HG02623 (cell line): ENCODE measurements at regions not wholly inside any gene's neighbourhood (a gene's known extent, or its start where the extent isn't known, plus 50 kb on each side); places are given as distances from the start of the nearest gene placed in this dataset.

ENCODE experiments used
- ATAC-seq: cut with Tn5 transposase; IDR thresholded peaks from one replicate; pipeline ENCODE4 v1.9.1; 2021; ENCODE audit warnings: moderate library complexity; ENCODE audit not compliant: unreplicated experiment

- ATAC-seq: no peak
These were observed 201.5 kb upstream of the S1PR3 start for GRCh38 chr9:88789785-88790184.

DNA sequence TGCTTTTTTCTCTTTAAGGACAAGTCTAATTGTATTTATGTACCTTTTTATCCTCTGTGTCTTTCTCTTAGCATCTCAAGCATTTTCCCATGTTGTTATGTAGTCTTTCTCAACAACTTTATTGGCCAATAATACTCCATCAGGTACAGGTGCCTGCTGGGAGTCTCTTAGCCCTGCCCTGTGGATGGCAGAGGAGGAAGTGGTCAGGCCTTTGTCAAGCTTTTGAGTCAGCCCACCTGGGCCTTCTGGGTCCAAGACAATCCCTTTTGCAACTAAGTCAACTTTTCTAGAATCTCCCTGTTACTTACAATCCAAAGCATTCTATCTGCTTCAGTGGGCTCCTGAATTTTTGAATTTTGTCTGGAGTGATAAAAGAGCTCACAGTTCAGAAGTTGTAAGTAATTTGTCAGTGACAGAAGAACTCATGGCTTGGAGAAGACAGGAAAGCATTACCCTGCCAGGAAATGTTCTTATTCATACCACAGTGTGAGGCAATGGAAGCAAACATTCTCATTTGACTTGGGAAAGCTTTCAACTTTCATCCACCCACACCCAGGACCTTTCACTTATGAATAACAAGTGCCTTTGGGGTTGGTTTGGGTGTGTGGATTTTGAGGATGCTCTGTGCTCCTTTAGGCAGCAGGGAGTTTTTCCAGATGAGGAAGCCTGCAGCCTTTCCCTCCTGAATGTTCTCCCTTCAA, 200.0 kb upstream of the S1PR3 start:
- ATAC-seq: no peak

GRCh38 chr9:88792502-88792901, 198.8 kb upstream of the S1PR3 start:
- ATAC-seq: no peak

GRCh38 chr9:88794100-88794499, 197.2 kb upstream of the S1PR3 start:
- ATAC-seq: no peak

GRCh38 chr9:88796947-88797346, 194.3 kb upstream of the S1PR3 start:
- no peak for ATAC-seq

DNA sequence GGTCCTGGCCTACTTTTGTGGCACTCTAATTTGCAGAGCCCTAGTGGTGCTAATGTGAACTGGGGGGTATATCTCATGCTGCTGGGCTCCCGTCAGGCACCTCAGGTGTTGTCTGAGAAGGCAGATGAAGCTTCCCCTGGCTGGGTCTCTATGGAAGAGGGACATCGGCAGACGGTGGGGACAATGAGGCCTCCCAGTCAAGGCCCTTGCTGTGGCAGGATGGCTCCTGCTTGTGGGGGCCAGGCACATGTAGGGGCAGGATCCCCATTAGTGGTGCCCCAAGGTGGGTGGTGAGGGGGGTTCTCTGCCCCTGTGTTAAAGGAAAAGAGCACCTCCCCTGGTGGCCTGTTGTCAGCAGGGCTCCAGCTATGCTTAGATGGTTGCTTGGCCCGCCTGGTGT, 192.8 kb upstream of the S1PR3 start:
- no peak for ATAC-seq

DNA sequence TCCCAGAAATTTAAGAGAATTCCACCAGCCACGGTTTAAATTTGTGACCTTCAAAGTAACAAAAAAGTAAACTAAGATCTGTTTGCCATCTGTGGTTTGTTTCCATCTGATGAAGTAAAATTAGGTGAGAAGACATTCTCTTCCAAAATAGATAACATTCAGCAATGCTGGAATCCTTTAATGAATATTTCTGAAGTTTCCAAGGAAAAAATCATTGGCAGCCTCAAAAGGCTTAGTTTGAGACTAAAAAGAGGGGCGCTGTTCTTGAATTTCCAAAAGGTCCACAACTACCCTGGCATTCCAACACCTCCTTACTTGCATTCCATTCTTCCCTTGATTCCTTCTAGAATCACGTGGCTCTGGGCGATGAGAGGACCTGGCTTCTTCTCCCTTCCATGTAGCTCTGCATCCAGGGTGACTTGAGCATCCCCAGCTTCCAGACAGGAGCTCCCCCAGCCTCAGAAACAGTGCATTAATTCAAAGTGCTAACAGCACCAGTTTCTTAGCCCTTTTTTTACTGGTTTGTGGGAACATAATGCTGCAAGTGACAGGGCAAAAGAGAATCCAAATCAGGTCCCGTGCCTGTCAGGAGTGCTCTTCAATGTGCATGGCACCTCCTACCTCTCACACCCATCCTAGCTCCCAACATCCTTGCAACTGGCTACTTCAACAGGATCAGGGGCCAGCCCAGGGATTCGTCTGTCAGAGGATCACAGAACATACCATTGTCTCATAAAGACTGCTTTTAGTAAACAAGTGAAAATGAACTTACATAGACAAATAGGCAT, 191.5 kb upstream of the S1PR3 start:
- ATAC-seq: no peak

GRCh38 chr9:88800329-88800682, 191.0 kb upstream of the S1PR3 start:
- ATAC-seq: no peak

- no peak for ATAC-seq
These were observed 190.0 kb upstream of the S1PR3 start for GRCh38 chr9:88801214-88801796.

GRCh38 chr9:88802533-88802932, 188.7 kb upstream of the S1PR3 start:
- no peak for ATAC-seq

- ATAC-seq: no peak
These were observed 187.6 kb upstream of the S1PR3 start for GRCh38 chr9:88803546-88804253.

DNA sequence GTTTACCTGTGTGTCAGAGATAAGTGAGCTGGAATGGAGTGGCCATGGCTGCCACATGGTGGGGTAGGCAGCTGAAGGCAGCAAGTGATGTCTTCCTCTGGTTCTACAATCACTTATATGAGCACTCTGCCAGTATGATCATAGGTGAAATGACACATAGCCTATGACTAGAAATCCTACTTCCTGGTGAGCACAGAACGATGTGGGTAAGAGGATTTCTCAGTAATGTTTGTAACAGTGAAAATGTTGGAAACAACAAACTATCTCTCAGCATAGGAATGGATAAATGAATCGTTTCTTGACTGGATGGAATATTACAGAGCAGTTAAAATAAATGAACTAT, 187.0 kb upstream of the S1PR3 start:
- ATAC-seq: no peak

DNA sequence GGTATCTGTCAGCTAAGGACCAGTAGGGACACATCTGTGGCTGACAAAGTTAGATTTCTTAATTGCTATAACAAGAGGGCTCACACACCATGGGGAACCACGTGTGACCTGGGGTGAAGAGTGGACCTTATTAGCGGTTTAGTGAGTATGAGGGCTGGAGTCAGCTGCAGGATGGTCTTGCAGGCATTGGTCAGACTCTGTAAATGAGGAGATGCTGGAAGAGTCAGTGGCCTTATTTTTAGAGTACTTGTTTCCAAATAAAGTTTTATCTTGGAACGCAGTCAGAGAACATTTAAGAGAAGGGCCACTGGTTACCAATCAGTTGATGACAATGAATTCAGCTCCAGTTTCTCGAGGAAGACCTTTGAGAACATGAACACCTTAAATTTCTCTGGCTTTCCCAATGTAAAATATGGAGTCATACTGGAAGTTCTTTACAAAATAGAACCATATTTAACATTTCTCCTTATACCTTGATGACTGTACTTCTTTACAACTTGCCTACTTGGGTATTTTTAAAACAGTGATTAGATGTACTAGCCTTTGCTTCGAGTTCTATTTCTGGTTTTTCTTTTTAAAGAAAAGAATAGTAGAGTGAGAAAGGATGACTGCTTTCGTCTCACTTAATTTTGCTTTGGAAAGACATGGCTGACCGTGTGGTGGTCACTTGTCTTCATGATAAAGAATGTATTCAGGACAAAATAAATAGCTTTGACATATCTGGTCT, 185.9 kb upstream of the S1PR3 start:
- no peak for ATAC-seq

GRCh38 chr9:88807426-88807825, 183.8 kb upstream of the S1PR3 start:
- no peak for ATAC-seq

DNA sequence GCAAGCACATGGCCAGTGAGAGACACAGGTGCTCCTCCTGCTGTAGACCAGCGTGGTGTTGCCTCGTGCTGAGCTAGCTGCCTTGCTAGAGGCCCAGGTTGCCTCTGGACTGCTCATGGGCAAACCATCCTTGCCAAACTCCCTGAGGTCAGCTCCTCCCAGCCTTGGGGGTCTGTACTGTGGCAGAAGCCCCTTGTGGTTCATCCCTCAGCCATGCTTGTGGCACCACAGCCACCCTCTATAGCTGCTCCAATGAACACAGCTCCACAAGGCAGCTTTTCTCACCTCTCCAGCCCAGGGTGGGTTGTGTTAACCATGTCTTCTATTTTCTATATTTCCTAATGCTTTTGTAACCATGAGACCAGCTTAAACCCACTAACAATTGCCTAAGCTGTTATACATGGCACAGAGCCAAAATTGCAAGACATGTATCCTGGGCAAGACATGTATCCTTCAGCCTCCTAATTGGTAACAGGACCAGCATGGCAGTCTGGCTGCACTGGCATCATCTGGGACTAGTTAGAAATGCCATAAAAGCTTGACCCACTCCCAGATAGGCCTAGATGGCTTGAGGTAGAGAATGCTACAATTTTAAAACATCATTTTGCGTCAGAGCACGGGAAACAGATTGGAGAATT, 183.1 kb upstream of the S1PR3 start:
- ATAC-seq: no peak

GRCh38 chr9:88808761-88809354, 182.4 kb upstream of the S1PR3 start:
- no peak for ATAC-seq

GRCh38 chr9:88809355-88810161, 181.7 kb upstream of the S1PR3 start:
- no peak for ATAC-seq

DNA sequence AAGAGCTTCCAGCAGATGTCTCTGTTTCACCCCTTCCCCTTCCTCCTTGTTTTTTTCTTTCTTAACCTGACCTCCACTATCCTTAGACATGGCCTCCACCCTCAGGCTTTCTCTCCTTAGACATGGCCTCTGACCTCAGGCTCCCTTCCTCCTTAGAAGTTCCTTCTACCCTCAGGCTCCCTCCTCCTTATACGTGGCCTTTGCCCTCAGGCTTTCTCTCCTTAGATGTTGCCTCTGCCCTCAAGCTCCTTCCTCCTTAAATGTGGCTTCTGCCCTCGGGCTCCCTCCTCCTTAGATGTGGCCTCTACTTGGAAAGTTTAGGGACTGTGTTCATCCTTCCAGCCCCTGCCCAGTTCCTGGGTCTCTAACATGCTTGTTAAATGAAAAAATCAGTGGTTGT, 180.4 kb upstream of the S1PR3 start:
- ATAC-seq: no peak

DNA sequence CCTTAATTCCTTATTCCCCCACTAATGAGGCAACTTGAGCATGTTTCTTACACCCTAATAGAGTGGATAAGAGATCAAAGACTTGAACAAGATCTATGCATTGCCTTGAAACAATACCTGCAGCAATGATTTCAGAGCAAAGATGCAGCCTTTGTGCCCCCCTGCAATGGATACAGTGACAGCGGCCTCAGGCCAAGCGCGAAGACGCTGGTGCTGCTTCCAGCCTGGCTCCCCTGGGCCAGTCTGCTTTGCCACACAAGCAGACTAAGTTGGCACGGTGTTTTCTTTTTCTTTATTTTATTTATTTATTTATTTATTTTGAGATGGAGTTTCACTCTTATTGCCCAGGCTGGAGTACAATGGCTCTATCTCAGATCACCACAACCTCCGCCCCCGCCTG, 179.8 kb upstream of the S1PR3 start:
- ATAC-seq: no peak
